ENCODE measurements at regions not wholly inside any gene's neighbourhood (a gene's known extent, or its start where the extent isn't known, plus 50 kb on each side); places are given as distances from the start of the nearest gene placed in this dataset.

- TF ChIP-seq YY1 (IDR thresholded peaks at IDR 0.05; ENCODE audit: insufficient read depth, insufficient read length) (no peak), ZNF274 (IDR thresholded peaks at IDR 0.05; ENCODE audit: low read depth, low read length) (no peak)
These were observed 264.7 kb downstream of the DLL1 start for GRCh38 chr6:170025935-170026750.

Data from NT2/D1 (cell line).